ENCODE measurements at regions not wholly inside any gene's neighbourhood (a gene's known extent, or its start where the extent isn't known, plus 50 kb on each side); places are given as distances from the start of the nearest gene placed in this dataset.

DNA sequence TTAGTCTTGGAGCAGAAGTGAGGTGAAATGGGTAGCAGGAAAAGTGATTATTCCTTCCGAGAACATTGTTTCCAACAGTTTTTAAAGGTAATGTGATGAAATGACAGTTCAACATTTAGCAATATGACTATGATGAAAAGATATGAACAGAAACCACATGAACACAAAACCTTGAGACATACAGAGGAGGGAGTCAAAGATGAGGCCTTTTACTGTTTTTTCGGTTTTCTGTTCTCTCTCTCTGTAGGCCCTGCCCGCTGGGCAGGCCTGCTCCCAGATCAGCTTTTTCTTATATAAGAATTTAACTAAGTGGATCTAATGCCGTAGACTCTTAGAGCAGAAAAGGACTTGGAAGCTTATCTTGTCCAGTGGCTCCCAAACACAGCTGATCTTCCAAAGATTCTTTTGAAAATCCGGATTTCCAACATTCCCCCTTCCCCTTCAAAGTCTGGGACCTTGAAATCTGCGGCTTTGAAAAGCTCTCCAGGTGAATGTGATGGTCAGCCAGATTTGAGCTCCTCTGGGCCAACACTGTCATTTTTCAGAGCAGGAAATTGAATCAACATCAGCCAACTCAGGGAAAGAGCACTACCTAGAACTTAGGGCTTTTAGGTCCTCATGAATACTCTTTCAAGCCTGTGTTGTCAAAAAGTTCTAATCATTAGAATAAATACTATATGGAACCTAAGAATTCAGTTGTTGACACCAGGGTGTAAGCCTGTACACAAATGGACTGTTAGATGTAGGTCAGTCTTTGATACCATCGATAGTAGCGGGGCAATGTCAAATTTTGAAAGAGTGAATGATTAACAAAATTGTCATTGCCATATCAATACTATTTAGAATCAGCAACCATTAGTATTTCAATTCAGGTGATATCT lies 372.7 kb downstream of the SHQ1 start:
- peaks cover 3% of the 10 kb centered on the region for H3K27me3 ChIP-seq (ENCODE audit: control insufficient read depth, insufficient read depth, low read length)
- H3K4me1 ChIP-seq (ENCODE audit: control insufficient read depth, insufficient read depth, low read length) = no peaks in the 10 kb centered on the region
- peaks cover 3% of the 10 kb centered on the region for H3K9me3 ChIP-seq (replicated peaks; ENCODE audit: control insufficient read depth, low read depth, low read length)
- no peak overlapping the region for H3K27ac ChIP-seq (ENCODE audit: low read length)
- WGBS (ENCODE audit: insufficient coverage) = 75% methylated on average over 2 of the region's 8 CpGs
- no peaks in the 10 kb centered on the region for H3K36me3 ChIP-seq (ENCODE audit: control insufficient read depth, insufficient read depth, low read length)
- DNase-seq = no peak
- no peak overlapping the region for H3K4me3 ChIP-seq (ENCODE audit: low read length)

DNA sequence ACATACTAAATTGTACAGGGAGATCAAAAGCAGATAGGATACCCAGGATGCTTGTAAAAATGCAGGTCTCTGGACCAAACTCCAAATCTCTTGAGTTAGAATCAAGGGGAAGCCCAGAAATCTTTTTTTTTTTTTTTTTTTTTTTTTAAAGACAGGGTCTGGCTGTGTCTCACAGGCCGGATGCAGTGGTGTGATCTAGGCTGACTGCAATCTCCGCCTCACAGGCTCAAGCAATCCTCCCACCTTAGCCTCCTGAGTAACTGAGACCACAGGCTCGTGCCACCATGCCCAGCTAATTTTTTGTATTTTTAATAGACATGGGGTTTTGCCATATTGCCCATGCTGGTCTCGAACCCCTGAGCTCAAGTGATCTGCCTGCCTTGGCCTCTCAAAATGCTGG lies 373.5 kb downstream of the SHQ1 start:
- H3K27ac ChIP-seq (ENCODE audit: low read length) = no peak overlapping the region
- no peaks in the 10 kb centered on the region for H3K36me3 ChIP-seq (ENCODE audit: control insufficient read depth, insufficient read depth, low read length)
- H3K9me3 ChIP-seq (replicated peaks; ENCODE audit: control insufficient read depth, low read depth, low read length) = peaks cover 3% of the 10 kb centered on the region
- H3K27me3 ChIP-seq (ENCODE audit: control insufficient read depth, insufficient read depth, low read length) = peaks cover 3% of the 10 kb centered on the region
- no peak for DNase-seq
- H3K4me3 ChIP-seq (ENCODE audit: low read length) = no peak overlapping the region
- no CpG with 5 or more reads among the region's 4 CpGs for WGBS (ENCODE audit: insufficient coverage)
- H3K4me1 ChIP-seq (ENCODE audit: control insufficient read depth, insufficient read depth, low read length) = no peaks in the 10 kb centered on the region

DNA sequence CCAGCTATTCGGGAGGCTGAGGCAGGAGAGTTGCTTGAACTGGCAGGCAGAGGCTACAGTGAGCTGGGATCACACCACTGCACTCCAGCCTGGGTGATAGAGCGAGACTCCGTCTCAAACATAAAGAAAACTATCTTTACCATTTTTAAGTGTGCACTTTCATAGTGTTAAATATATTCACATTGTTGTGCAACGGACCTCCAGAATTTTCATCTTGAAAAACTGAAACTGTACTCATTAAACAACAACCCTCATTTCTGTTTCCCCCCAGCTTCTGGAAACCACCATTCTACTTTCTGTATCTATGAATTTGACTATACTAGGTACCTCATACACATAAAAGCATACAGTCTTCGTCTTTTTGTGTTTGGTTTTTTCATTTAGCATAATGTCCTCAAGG lies 375.1 kb downstream of the SHQ1 start:
- H3K4me3 ChIP-seq (ENCODE audit: low read length) = no peak overlapping the region
- no peaks in the 10 kb centered on the region for H3K36me3 ChIP-seq (ENCODE audit: control insufficient read depth, insufficient read depth, low read length)
- no peaks in the 10 kb centered on the region for H3K4me1 ChIP-seq (ENCODE audit: control insufficient read depth, insufficient read depth, low read length)
- DNase-seq = no peak
- WGBS (ENCODE audit: insufficient coverage) = no CpG with 5 or more reads among the region's 5 CpGs
- H3K27me3 ChIP-seq (ENCODE audit: control insufficient read depth, insufficient read depth, low read length) = peaks cover 3% of the 10 kb centered on the region
- peaks cover 3% of the 10 kb centered on the region for H3K9me3 ChIP-seq (replicated peaks; ENCODE audit: control insufficient read depth, low read depth, low read length)
- H3K27ac ChIP-seq (ENCODE audit: low read length) = no peak overlapping the region

DNA sequence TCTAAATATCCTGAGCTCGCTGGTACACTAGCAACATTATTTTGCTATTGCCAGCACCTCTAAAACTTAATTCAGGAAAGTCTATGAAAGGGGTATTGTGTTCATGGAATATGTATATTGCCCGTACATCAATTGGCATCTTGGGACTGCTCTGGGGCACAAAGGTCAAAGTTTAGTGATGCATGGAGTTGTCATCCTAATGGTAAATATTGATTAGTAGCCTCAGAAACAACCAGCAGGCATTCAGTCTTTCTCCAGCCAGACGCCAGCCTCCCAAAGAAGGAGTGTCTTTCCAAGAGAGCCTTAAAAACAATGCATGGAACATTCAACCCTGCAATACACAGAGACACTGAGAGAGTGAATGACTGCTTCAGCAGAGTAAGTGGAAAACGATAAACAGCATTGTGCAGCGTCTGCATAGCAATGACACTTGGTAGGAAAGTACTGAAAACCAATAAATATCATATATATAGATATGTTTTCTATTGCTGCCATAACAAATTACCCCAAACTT lies 377.3 kb downstream of the SHQ1 start:
- Histone ChIP-seq H3K9me3 (replicated peaks; ENCODE audit: control insufficient read depth, low read depth, low read length) (peaks cover 3% of the 10 kb centered on the region), H3K27ac (ENCODE audit: low read length) (no peak overlapping the region), H3K4me3 (ENCODE audit: low read length) (no peak overlapping the region), H3K4me1 (ENCODE audit: control insufficient read depth, insufficient read depth, low read length) (no peaks in the 10 kb centered on the region), H3K36me3 (ENCODE audit: control insufficient read depth, insufficient read depth, low read length) (no peaks in the 10 kb centered on the region), H3K27me3 (ENCODE audit: control insufficient read depth, insufficient read depth, low read length) (peaks cover 8% of the 10 kb centered on the region)
- no CpG with 5 or more reads among the region's 5 CpGs for WGBS (ENCODE audit: insufficient coverage)
- no peak for DNase-seq

- 43% methylated on average over 1 of the region's 2 CpGs for WGBS (ENCODE audit: insufficient coverage)
- peaks cover 16% of the 10 kb centered on the region for H3K4me1 ChIP-seq (ENCODE audit: control insufficient read depth, insufficient read depth, low read length)
- peaks cover 7% of the 10 kb centered on the region for H3K27me3 ChIP-seq (ENCODE audit: control insufficient read depth, insufficient read depth, low read length)
- H3K9me3 ChIP-seq (replicated peaks; ENCODE audit: control insufficient read depth, low read depth, low read length) = no peaks in the 10 kb centered on the region
- H3K36me3 ChIP-seq (ENCODE audit: control insufficient read depth, insufficient read depth, low read length) = no peaks in the 10 kb centered on the region
- H3K4me3 ChIP-seq (ENCODE audit: low read length) = no peak overlapping the region
- H3K27ac ChIP-seq (ENCODE audit: low read length) = no peak overlapping the region
- no peak for DNase-seq
Measured at GRCh38 chr3:72465853-72466252, 382.4 kb downstream of the SHQ1 start.

- 44% methylated on average over 8 of the region's 9 CpGs for WGBS (ENCODE audit: insufficient coverage)
- H3K4me3 ChIP-seq (ENCODE audit: low read length) = no peak overlapping the region
- H3K4me1 ChIP-seq (ENCODE audit: control insufficient read depth, insufficient read depth, low read length) = peaks cover 16% of the 10 kb centered on the region
- no peaks in the 10 kb centered on the region for H3K9me3 ChIP-seq (replicated peaks; ENCODE audit: control insufficient read depth, low read depth, low read length)
- H3K27ac ChIP-seq (ENCODE audit: low read length) = no peak overlapping the region
- no peaks in the 10 kb centered on the region for H3K36me3 ChIP-seq (ENCODE audit: control insufficient read depth, insufficient read depth, low read length)
- H3K27me3 ChIP-seq (ENCODE audit: control insufficient read depth, insufficient read depth, low read length) = peaks cover 10% of the 10 kb centered on the region
- DNase-seq = no peak
Measured at GRCh38 chr3:72463083-72463482, 385.2 kb downstream of the SHQ1 start.

DNA sequence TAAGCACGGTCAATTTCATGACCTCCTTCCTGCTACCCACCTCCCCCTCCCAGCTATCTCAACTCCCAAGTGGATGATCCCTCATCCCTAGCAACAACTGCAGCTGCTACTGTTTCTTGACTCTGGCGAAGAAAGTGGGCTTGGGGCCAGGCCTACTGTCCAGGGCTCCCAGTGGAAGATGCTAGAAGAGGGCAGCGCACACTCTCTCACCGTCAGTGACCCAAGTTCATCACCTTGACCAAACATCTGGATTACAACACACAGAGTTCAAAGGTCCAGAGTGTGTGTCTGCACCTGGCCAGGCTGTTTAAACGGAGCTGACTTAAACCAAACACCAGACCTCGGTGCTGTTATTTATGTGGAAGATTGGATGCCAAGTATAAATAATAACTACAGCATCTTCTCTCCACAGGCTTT lies 385.6 kb downstream of the SHQ1 start:
- DNase-seq = peak; percentile 94
- H3K4me1 ChIP-seq (ENCODE audit: control insufficient read depth, insufficient read depth, low read length) = peaks cover 16% of the 10 kb centered on the region

DNA sequence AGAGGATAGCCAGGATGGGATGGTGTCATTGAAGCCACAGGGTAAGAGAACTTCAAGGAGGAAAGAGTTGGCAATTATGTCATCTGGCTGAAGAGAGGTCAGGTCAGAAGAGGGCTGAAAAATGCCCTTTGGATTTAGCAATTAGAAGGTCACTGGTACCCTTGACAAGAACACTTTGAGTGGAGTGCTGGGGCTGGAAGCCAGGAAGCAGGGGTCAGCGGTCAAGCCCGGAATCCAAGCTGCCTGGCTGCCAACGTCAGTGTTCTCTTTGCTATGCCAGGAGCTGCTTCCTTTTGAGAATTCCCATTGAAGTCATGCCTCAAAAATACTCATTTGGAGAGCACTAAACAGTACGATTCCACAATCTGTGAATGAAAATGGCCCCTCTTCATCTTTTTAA lies 386.5 kb downstream of the SHQ1 start:
- peak overlapping the region; percentile 18 for H3K27ac ChIP-seq (ENCODE audit: low read length)
- peaks cover 9% of the 10 kb centered on the region for H3K27me3 ChIP-seq (ENCODE audit: control insufficient read depth, insufficient read depth, low read length)
- no peaks in the 10 kb centered on the region for H3K36me3 ChIP-seq (ENCODE audit: control insufficient read depth, insufficient read depth, low read length)
- H3K4me3 ChIP-seq (ENCODE audit: low read length) = no peak overlapping the region
- H3K4me1 ChIP-seq (ENCODE audit: control insufficient read depth, insufficient read depth, low read length) = peaks cover 16% of the 10 kb centered on the region
- no peaks in the 10 kb centered on the region for H3K9me3 ChIP-seq (replicated peaks; ENCODE audit: control insufficient read depth, low read depth, low read length)
- peak; percentile 40 for DNase-seq
- 28% methylated on average over 3 of the region's 4 CpGs for WGBS (ENCODE audit: insufficient coverage)

More for the DNA sequence above, 385.6 kb downstream of the SHQ1 start:
- Histone ChIP-seq H3K27ac (ENCODE audit: low read length) (no peak overlapping the region), H3K9me3 (replicated peaks; ENCODE audit: control insufficient read depth, low read depth, low read length) (no peaks in the 10 kb centered on the region), H3K27me3 (ENCODE audit: control insufficient read depth, insufficient read depth, low read length) (peaks cover 9% of the 10 kb centered on the region), H3K36me3 (ENCODE audit: control insufficient read depth, insufficient read depth, low read length) (no peaks in the 10 kb centered on the region), H3K4me3 (ENCODE audit: low read length) (no peak overlapping the region)
- 0% methylated on average over 1 of the region's 6 CpGs for WGBS (ENCODE audit: insufficient coverage)

DNA sequence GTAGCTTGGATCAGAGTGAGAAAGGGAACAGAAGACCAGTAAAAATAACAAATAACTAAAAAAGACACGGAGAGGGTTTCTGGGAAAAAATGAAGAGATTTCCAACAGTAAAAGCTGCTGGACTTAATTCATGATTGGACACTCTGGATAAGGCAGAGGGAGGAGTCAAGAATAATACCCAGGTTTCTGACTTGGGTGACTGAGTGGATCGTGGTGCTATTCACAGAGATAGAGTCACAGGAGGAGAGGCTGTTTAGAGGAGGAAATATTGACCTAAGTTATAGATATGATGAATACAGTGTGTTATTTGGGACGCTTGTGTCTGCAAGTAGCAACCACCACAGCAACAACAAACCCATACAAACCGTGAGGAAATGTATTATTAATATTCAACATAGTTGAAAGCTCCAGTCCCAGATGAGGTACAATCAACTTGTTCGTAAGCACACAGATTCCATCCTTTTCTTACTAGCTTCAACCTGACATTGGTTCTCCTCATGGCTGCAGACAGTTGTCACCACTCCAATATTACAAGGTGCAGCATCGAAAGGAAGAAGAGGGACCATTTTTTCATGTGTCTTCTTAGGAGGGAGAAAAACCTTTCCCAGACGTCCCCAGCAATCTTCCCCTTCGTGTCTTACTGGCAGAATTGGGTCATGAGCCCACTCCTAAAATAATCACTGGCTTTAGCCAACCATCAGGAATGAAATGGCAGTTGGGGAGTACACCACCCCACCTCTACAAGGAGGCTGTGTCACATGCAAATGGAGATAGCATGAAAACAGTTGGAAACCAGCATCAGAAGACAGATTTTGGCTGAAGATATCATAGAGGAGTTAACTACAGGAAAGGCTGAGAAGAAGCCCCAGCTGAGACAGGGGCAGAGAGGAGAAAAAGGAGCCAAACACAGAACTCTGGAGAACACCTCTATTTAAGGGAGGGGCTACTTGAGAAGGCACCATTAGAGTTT lies 387.8 kb downstream of the SHQ1 start:
- Histone ChIP-seq H3K4me1 (ENCODE audit: control insufficient read depth, insufficient read depth, low read length) (peaks cover 16% of the 10 kb centered on the region), H3K27me3 (ENCODE audit: control insufficient read depth, insufficient read depth, low read length) (peaks cover 3% of the 10 kb centered on the region)
- WGBS (ENCODE audit: insufficient coverage) = 100% methylated on average over 1 of the region's 8 CpGs

GRCh38 chr3:72459588-72459987 lies 388.7 kb downstream of the SHQ1 start:
- Histone ChIP-seq H3K36me3 (ENCODE audit: control insufficient read depth, insufficient read depth, low read length) (no peaks in the 10 kb centered on the region), H3K9me3 (replicated peaks; ENCODE audit: control insufficient read depth, low read depth, low read length) (no peaks in the 10 kb centered on the region), H3K4me3 (ENCODE audit: low read length) (no peak overlapping the region), H3K4me1 (ENCODE audit: control insufficient read depth, insufficient read depth, low read length) (peaks cover 16% of the 10 kb centered on the region), H3K27ac (ENCODE audit: low read length) (no peak overlapping the region), H3K27me3 (ENCODE audit: control insufficient read depth, insufficient read depth, low read length) (peaks cover 6% of the 10 kb centered on the region)
- no peak for DNase-seq

More for the DNA sequence above, 387.8 kb downstream of the SHQ1 start:
- no peak for DNase-seq
- Histone ChIP-seq H3K4me3 (ENCODE audit: low read length) (no peak overlapping the region), H3K36me3 (ENCODE audit: control insufficient read depth, insufficient read depth, low read length) (no peaks in the 10 kb centered on the region), H3K9me3 (replicated peaks; ENCODE audit: control insufficient read depth, low read depth, low read length) (no peaks in the 10 kb centered on the region), H3K27ac (ENCODE audit: low read length) (no peak overlapping the region)

Data from muscle of leg (tissue), 3 donors.